Mucosa of stomach (tissue), 1 donor: ENCODE measurements at regions not wholly inside any gene's neighbourhood (a gene's known extent, or its start where the extent isn't known, plus 50 kb on each side); places are given as distances from the start of the nearest gene placed in this dataset.

ENCODE experiments used
- H3K27me3 ChIP-seq: one replicate; pipeline ENCODE4 v1.7.0; 2013; ENCODE audit warnings: mild to moderate bottlenecking, low read length; ENCODE audit not compliant: control insufficient read depth, insufficient read depth
- H3K36me3 ChIP-seq: one replicate; pipeline ENCODE4 v1.7.0; 2013; ENCODE audit warnings: low read length; ENCODE audit not compliant: control insufficient read depth, insufficient read depth
- H3K4me1 ChIP-seq: one replicate; pipeline ENCODE4 v1.7.0; 2013; ENCODE audit warnings: mild to moderate bottlenecking, low read length; ENCODE audit not compliant: control insufficient read depth, insufficient read depth
- H3K4me3 ChIP-seq: one replicate; pipeline ENCODE4 v1.7.0; 2013; ENCODE audit warnings: low read length
- H3K9ac ChIP-seq: one replicate; pipeline ENCODE4 v1.7.0; 2013; ENCODE audit warnings: mild to moderate bottlenecking, low read length, moderate library complexity
- H3K9me3 ChIP-seq: one replicate; pipeline ENCODE4 v1.7.0; 2013; ENCODE audit warnings: mild to moderate bottlenecking, low read length, moderate library complexity; ENCODE audit not compliant: control insufficient read depth
- donor health status: Pancreatic carcinoma.

GRCh38 chr7:18189500-18190126 is 162.0 kb upstream of the PRPS1L1 start:
- Histone ChIP-seq H3K4me3 (no peak overlapping the region), H3K36me3 (no peaks in the 10 kb centered on the region), H3K27me3 (no peaks in the 10 kb centered on the region), H3K4me1 (peaks cover 8% of the 10 kb centered on the region), H3K9me3 (no peaks in the 10 kb centered on the region), H3K9ac (no peak overlapping the region)

GRCh38 chr7:18191341-18191740 is 163.7 kb upstream of the PRPS1L1 start:
- H3K4me3 ChIP-seq: no peak overlapping the region
- H3K9ac ChIP-seq: no peak overlapping the region
- H3K9me3 ChIP-seq: no peaks in the 10 kb centered on the region
- H3K27me3 ChIP-seq: no peaks in the 10 kb centered on the region
- no peaks in the 10 kb centered on the region for H3K36me3 ChIP-seq
- H3K4me1 ChIP-seq: peaks cover 8% of the 10 kb centered on the region

GRCh38 chr7:18191862-18192625 is 164.4 kb upstream of the PRPS1L1 start:
- no peak overlapping the region for H3K4me3 ChIP-seq
- H3K4me1 ChIP-seq: peaks cover 8% of the 10 kb centered on the region
- H3K9ac ChIP-seq: no peak overlapping the region
- H3K27me3 ChIP-seq: no peaks in the 10 kb centered on the region
- H3K36me3 ChIP-seq: no peaks in the 10 kb centered on the region
- H3K9me3 ChIP-seq: no peaks in the 10 kb centered on the region

- Histone ChIP-seq H3K36me3 (no peaks in the 10 kb centered on the region), H3K9me3 (no peaks in the 10 kb centered on the region), H3K4me3 (no peak overlapping the region), H3K9ac (no peak overlapping the region), H3K27me3 (no peaks in the 10 kb centered on the region), H3K4me1 (peaks cover 8% of the 10 kb centered on the region)
Measured at GRCh38 chr7:18194616-18195015, 167.0 kb upstream of the PRPS1L1 start.

GRCh38 chr7:18196638-18197037 is 169.0 kb upstream of the PRPS1L1 start:
- H3K9me3 ChIP-seq: no peaks in the 10 kb centered on the region
- H3K27me3 ChIP-seq: no peaks in the 10 kb centered on the region
- no peak overlapping the region for H3K4me3 ChIP-seq
- H3K4me1 ChIP-seq: peaks cover 8% of the 10 kb centered on the region
- no peak overlapping the region for H3K9ac ChIP-seq
- no peaks in the 10 kb centered on the region for H3K36me3 ChIP-seq

GRCh38 chr7:18198868-18199267 is 171.2 kb upstream of the PRPS1L1 start:
- Histone ChIP-seq H3K9me3 (no peaks in the 10 kb centered on the region), H3K36me3 (no peaks in the 10 kb centered on the region), H3K4me1 (peaks cover under 1% of the 10 kb centered on the region), H3K4me3 (no peak overlapping the region), H3K27me3 (no peaks in the 10 kb centered on the region), H3K9ac (no peak overlapping the region)

- H3K27me3 ChIP-seq: no peaks in the 10 kb centered on the region
- H3K9ac ChIP-seq: no peak overlapping the region
- no peaks in the 10 kb centered on the region for H3K4me1 ChIP-seq
- no peaks in the 10 kb centered on the region for H3K9me3 ChIP-seq
- H3K4me3 ChIP-seq: no peak overlapping the region
- no peaks in the 10 kb centered on the region for H3K36me3 ChIP-seq
Measured at GRCh38 chr7:18200266-18200665, 172.6 kb upstream of the PRPS1L1 start.

GRCh38 chr7:18200855-18201254 is 173.2 kb upstream of the PRPS1L1 start:
- Histone ChIP-seq H3K4me3 (no peak overlapping the region), H3K4me1 (no peaks in the 10 kb centered on the region), H3K36me3 (no peaks in the 10 kb centered on the region), H3K27me3 (no peaks in the 10 kb centered on the region), H3K9ac (no peak overlapping the region), H3K9me3 (no peaks in the 10 kb centered on the region)

GRCh38 chr7:18201350-18201749 is 173.7 kb upstream of the PRPS1L1 start:
- H3K9me3 ChIP-seq: no peaks in the 10 kb centered on the region
- H3K4me1 ChIP-seq: no peaks in the 10 kb centered on the region
- no peaks in the 10 kb centered on the region for H3K27me3 ChIP-seq
- no peak overlapping the region for H3K9ac ChIP-seq
- no peak overlapping the region for H3K4me3 ChIP-seq
- H3K36me3 ChIP-seq: no peaks in the 10 kb centered on the region

- no peaks in the 10 kb centered on the region for H3K9me3 ChIP-seq
- no peak overlapping the region for H3K9ac ChIP-seq
- H3K27me3 ChIP-seq: no peaks in the 10 kb centered on the region
- no peaks in the 10 kb centered on the region for H3K36me3 ChIP-seq
- no peak overlapping the region for H3K4me3 ChIP-seq
- H3K4me1 ChIP-seq: no peaks in the 10 kb centered on the region
Measured at GRCh38 chr7:18202315-18203045, 174.8 kb upstream of the PRPS1L1 start.

- Histone ChIP-seq H3K27me3 (no peaks in the 10 kb centered on the region), H3K4me1 (no peaks in the 10 kb centered on the region), H3K9ac (no peak overlapping the region), H3K36me3 (no peaks in the 10 kb centered on the region), H3K4me3 (no peak overlapping the region), H3K9me3 (no peaks in the 10 kb centered on the region)
Measured at GRCh38 chr7:18206331-18206730, 178.7 kb upstream of the PRPS1L1 start.

- Histone ChIP-seq H3K4me1 (no peaks in the 10 kb centered on the region), H3K4me3 (no peak overlapping the region), H3K9me3 (no peaks in the 10 kb centered on the region), H3K27me3 (no peaks in the 10 kb centered on the region), H3K9ac (no peak overlapping the region), H3K36me3 (no peaks in the 10 kb centered on the region)
Measured at GRCh38 chr7:18208921-18209320, 181.3 kb upstream of the PRPS1L1 start.
